PFSK-1 (cell line): ENCODE measurements at regions not wholly inside any gene's neighbourhood (a gene's known extent, or its start where the extent isn't known, plus 50 kb on each side); places are given as distances from the start of the nearest gene placed in this dataset.

Experiments used
- FOXP2 ChIP-seq: optimal IDR thresholded peaks from 2 replicates; pipeline ENCODE3; 2011; ENCODE audit warnings: borderline replicate concordance, control low read depth, inconsistent platforms; ENCODE audit not compliant: insufficient read depth; ENCODE audit errors: extremely low read length, extremely low read depth
- POLR2AphosphoS5 ChIP-seq: IDR thresholded peaks from 2 replicates; pipeline ENCODE4 v1.6.1; 2012; ENCODE audit warnings: low read depth, mild to moderate bottlenecking, control low read depth, low read length, moderate library complexity
- REST ChIP-seq, 2 experiments: IDR thresholded peaks; 2 replicates each; pipeline versions ENCODE4 v1.6.1 to v1.8.0; 2011 to 2012; ENCODE audit warnings: low read depth in 2 of 2, low read length in 2 of 2, control low read depth in 1 of 2, inconsistent platforms in 1 of 2, mild to moderate bottlenecking in 1 of 2, moderate library complexity in 1 of 2; ENCODE audit not compliant: insufficient read depth in 1 of 2
- SIN3A ChIP-seq: IDR thresholded peaks from 2 replicates; pipeline ENCODE4 v1.6.1; 2012; ENCODE audit warnings: mild to moderate bottlenecking, low read length, moderate library complexity, borderline replicate concordance; ENCODE audit not compliant: insufficient read depth
- TAF1 ChIP-seq: IDR thresholded peaks from 2 replicates; pipeline ENCODE4 v1.6.1; 2012; ENCODE audit warnings: low read length, control low read depth, borderline replicate concordance; ENCODE audit not compliant: insufficient read depth

GRCh38 chr2:164073101-164074074 is 337.6 kb upstream of the FIGN start:
- TF ChIP-seq TAF1 (0 out of 2 replicates have a peak, but pooled peaks have one; percentile 15), REST (IDR thresholded peaks at IDR 0.05; ENCODE audit: insufficient read depth in 1 of 2, low read depth in 2 of 2, low read length in 2 of 2) (no peak), POLR2AphosphoS5 (no peak), FOXP2 (peak; percentile 32), SIN3A (peak; percentile 71; the same call in 1 of the 2 replicates)

GRCh38 chr2:164069540-164069939 is 333.7 kb upstream of the FIGN start:
- TF ChIP-seq REST (IDR thresholded peaks at IDR 0.05; ENCODE audit: insufficient read depth in 1 of 2, low read depth in 2 of 2, low read length in 2 of 2) (no peak), POLR2AphosphoS5 (no peak), TAF1 (no peak), FOXP2 (no peak), SIN3A (no peak)

- TF ChIP-seq FOXP2 = no peak
- TF ChIP-seq SIN3A = no peak
- no peak for TF ChIP-seq POLR2AphosphoS5
- no peak for TF ChIP-seq TAF1
- no peak for TF ChIP-seq REST (IDR thresholded peaks at IDR 0.05; ENCODE audit: insufficient read depth in 1 of 2, low read depth in 2 of 2, low read length in 2 of 2)
Measured at GRCh38 chr2:164068063-164068462, 332.3 kb upstream of the FIGN start.

- TF ChIP-seq TAF1 (no peak), SIN3A (no peak), REST (IDR thresholded peaks at IDR 0.05; ENCODE audit: insufficient read depth in 1 of 2, low read depth in 2 of 2, low read length in 2 of 2) (no peak), POLR2AphosphoS5 (no peak), FOXP2 (no peak)
Measured at GRCh38 chr2:164066095-164066494, 330.3 kb upstream of the FIGN start.
